B cell (primary cell): ENCODE measurements at regions not wholly inside any gene's neighbourhood (a gene's known extent, or its start where the extent isn't known, plus 50 kb on each side); places are given as distances from the start of the nearest gene placed in this dataset.

Source experiments
- ATAC-seq: fragments of 200-7000 bp; cut with Tn5 transposase; one replicate; pipeline ENCODE4 v1.10.0; 2021; ENCODE audit warnings: low read depth, mild to moderate bottlenecking, moderate number of reproducible peaks, moderate library complexity
- CTCF ChIA-PET: fragments of 350-600 bp; sonication (Branson Sonifier 250); formaldehyde crosslinking; loops from one replicate; lab custom pipeline; 2021; ENCODE audit warnings: antibody characterized with exemption, inconsistent platforms; lab: Charles Lee
- POLR2A ChIA-PET: fragments of 350-600 bp; sonication (Branson Sonifier 250); formaldehyde crosslinking; loops from one replicate; lab custom pipeline; 2021; ENCODE audit warnings: antibody characterized with exemption; lab: Charles Lee
- DNase-seq: peaks from one replicate; pipeline ENCODE4 v3.0.0; 2013
- H2AFZ ChIP-seq: 2 replicates; pipeline ENCODE4 v1.6.1; 2012; ENCODE audit warnings: mild to moderate bottlenecking, low read depth, low read length; ENCODE audit not compliant: insufficient read depth, poor library complexity, severe bottlenecking
- H3K27ac ChIP-seq, 2 donors: 1 replicate in 1 of 2; 2 replicates in 1 of 2; pipeline ENCODE4 v1.5.1; 2012 to 2013; ENCODE audit warnings: low read length in 2 of 2, mild to moderate bottlenecking in 2 of 2, moderate library complexity in 1 of 2
- H3K27me3 ChIP-seq, 4 experiments: fragments of 200-600 bp in 1 of 4; sonication (generic) in 1 of 4; replicated peaks in 1 of 4; 1 replicate in 2 of 4; 2 replicates in 2 of 4; pipeline versions ENCODE4 v1.6.1 to v1.7.0; 2013 to 2016; ENCODE audit warnings: low read length in 3 of 4, mild to moderate bottlenecking in 2 of 4, mixed read lengths in 1 of 4, moderate library complexity in 1 of 4; ENCODE audit not compliant: insufficient read depth in 4 of 4, control insufficient read depth in 3 of 4; ENCODE audit errors: control extremely low read depth in 1 of 4
- H3K36me3 ChIP-seq, 2 experiments: replicated peaks in 1 of 2; 1 replicate in 1 of 2; 2 replicates in 1 of 2; pipeline versions ENCODE4 v1.6.1 to v1.7.1; 2013; ENCODE audit warnings: low read length in 1 of 2; ENCODE audit not compliant: insufficient read depth in 2 of 2, control insufficient read depth in 1 of 2; ENCODE audit errors: control extremely low read depth in 1 of 2, extremely low read depth in 1 of 2
- H3K4me1 ChIP-seq, 2 donors: fragments of 200-600 bp in 1 of 2; sonication (generic) in 1 of 2; 1 replicate in 1 of 2; 2 replicates in 1 of 2; pipeline versions ENCODE4 v1.5.1 to v1.6.1; 2013 to 2017; ENCODE audit warnings: low read length in 2 of 2; ENCODE audit not compliant: control insufficient read depth in 2 of 2, insufficient read depth in 2 of 2
- H3K4me2 ChIP-seq: replicated peaks from 2 replicates; pipeline ENCODE3; 2012; ENCODE audit warnings: mild to moderate bottlenecking, low read depth, low read length; ENCODE audit not compliant: poor library complexity, severe bottlenecking
- H3K4me3 ChIP-seq, 5 experiments: fragments of 200-600 bp in 1 of 5; sonication (generic) in 1 of 5; 1 replicate in 3 of 5; 2 replicates in 2 of 5; pipeline versions ENCODE4 v1.5.1 to v1.7.0; 2011 to 2016; ENCODE audit warnings: low read length in 4 of 5, mild to moderate bottlenecking in 4 of 5, low read depth in 2 of 5, control low read depth in 1 of 5, moderate library complexity in 1 of 5; ENCODE audit not compliant: insufficient read depth in 1 of 5; ENCODE audit errors: control extremely low read depth in 1 of 5, extremely low read depth in 1 of 5
- H3K79me2 ChIP-seq: fragments of 200-600 bp; sonication (generic); one replicate; pipeline ENCODE4 v1.6.0; 2016; ENCODE audit warnings: low read length; ENCODE audit not compliant: control insufficient read depth, insufficient read depth
- H3K9ac ChIP-seq: fragments of 200-600 bp; sonication (generic); 2 replicates; pipeline ENCODE4 v1.6.1; 2017; ENCODE audit warnings: mild to moderate bottlenecking, low read length, moderate library complexity
- H3K9me3 ChIP-seq, 3 donors: one replicate each; pipeline versions ENCODE4 v1.6.1 to v1.7.1; 2013; ENCODE audit warnings: low read length in 2 of 3; ENCODE audit not compliant: control insufficient read depth in 2 of 3, insufficient read depth in 1 of 3; ENCODE audit errors: control extremely low read depth in 1 of 3
- H4K20me1 ChIP-seq: 2 replicates; pipeline ENCODE4 v1.6.0; 2012; ENCODE audit warnings: mild to moderate bottlenecking, low read length; ENCODE audit not compliant: insufficient read depth, control insufficient read depth, poor library complexity, severe bottlenecking
- H3K27ac Mint-ChIP-seq: one replicate; pipeline ENCODE4 v1.8.0; 2021; ENCODE audit warnings: mixed read lengths
- H3K27me3 Mint-ChIP-seq: one replicate; pipeline ENCODE4 v1.8.0; 2021; ENCODE audit warnings: mixed read lengths
- H3K4me1 Mint-ChIP-seq: one replicate; pipeline ENCODE4 v1.8.0; 2021; ENCODE audit warnings: mixed read lengths
- H3K4me3 Mint-ChIP-seq: one replicate; pipeline ENCODE4 v1.8.0; 2021; ENCODE audit warnings: mixed read lengths
- H3K9me3 Mint-ChIP-seq: one replicate; pipeline ENCODE4 v1.8.0; 2022; ENCODE audit warnings: mixed read lengths; ENCODE audit not compliant: insufficient read depth
- CTCF ChIP-seq: fragments of 200-600 bp; IDR thresholded peaks from one replicate; pipeline ENCODE4 v1.8.0; 2022; ENCODE audit warnings: antibody characterized with exemption, mild to moderate bottlenecking
- EZH2 ChIP-seq: IDR thresholded peaks from 2 replicates; pipeline ENCODE4 v1.6.1; 2012; ENCODE audit warnings: borderline replicate concordance, low read depth, mild to moderate bottlenecking, moderate library complexity, low read length; ENCODE audit not compliant: insufficient read depth, poor library complexity, severe bottlenecking
- WGBS: methylation state at CpG from one replicate; pipeline ENCODE4 v1.1.5; 2013; ENCODE audit warnings: missing lambda C conversion rate; ENCODE audit not compliant: insufficient coverage; 5-methylcytosine and 5-hydroxymethylcytosine counted together
- intact Hi-C: fragments of 100-400 bp; cut with micrococcal nuclease; formaldehyde crosslinking; loops from one replicate; pipeline ENCODE4 v1.10.0; 2022

GRCh38 chr19:16018106-16018755 is 58.1 kb upstream of the TPM4 start:
- Mint-ChIP-seq H3K4me3 (no peak overlapping the region), H3K27me3 (no peaks in the 10 kb centered on the region), H3K9me3 (no peaks in the 10 kb centered on the region), H3K4me1 (no peaks in the 10 kb centered on the region), H3K27ac (no peak overlapping the region)
- Histone ChIP-seq H3K9me3 (no peaks in the 10 kb centered on the region), H3K27me3 (peaks cover 0 to 2% (median 0%) of the 10 kb centered on the region in 4 experiments), H3K9ac (no peak overlapping the region), H3K4me2 (no peak overlapping the region), H3K4me1 (no peaks in the 10 kb centered on the region), H3K27ac (no peak overlapping the region), H3K4me3 (no peak overlapping the region), H3K36me3 (no peaks in the 10 kb centered on the region), H3K79me2 (no peaks in the 10 kb centered on the region), H2AFZ (no peak overlapping the region), H4K20me1 (no peaks in the 10 kb centered on the region)
- DNase-seq (no peak), ATAC-seq (no peak)
- POLR2A ChIA-PET, result no interaction called here
- intact Hi-C loops, result no loop called here
- no peak for TF ChIP-seq EZH2
- no peak for TF ChIP-seq CTCF
- 91% methylated on average over 17 of the region's 17 CpGs for WGBS
- CTCF ChIA-PET, result no interaction called here

GRCh38 chr19:16018801-16019551 is 57.3 kb upstream of the TPM4 start:
- Mint-ChIP-seq H3K4me3 (no peak overlapping the region), H3K9me3 (no peaks in the 10 kb centered on the region), H3K27ac (no peak overlapping the region), H3K4me1 (no peaks in the 10 kb centered on the region), H3K27me3 (no peaks in the 10 kb centered on the region)
- Histone ChIP-seq H3K79me2 (no peaks in the 10 kb centered on the region), H4K20me1 (no peaks in the 10 kb centered on the region), H3K27me3 (peaks cover 0 to 2% (median 0%) of the 10 kb centered on the region in 4 experiments), H3K36me3 (no peaks in the 10 kb centered on the region), H2AFZ (no peak overlapping the region), H3K4me3 (no peak overlapping the region), H3K9me3 (no peaks in the 10 kb centered on the region), H3K9ac (no peak overlapping the region), H3K27ac (no peak overlapping the region), H3K4me2 (no peak overlapping the region), H3K4me1 (no peaks in the 10 kb centered on the region)
- TF ChIP-seq EZH2, result no peak
- 77% methylated on average over 9 of the region's 13 CpGs for WGBS
- ChIA-PET POLR2A (no interaction called here), CTCF (no interaction called here)
- no peak for ATAC-seq
- intact Hi-C loops, result no loop called here
- DNase-seq, result no peak
